ENCODE measurements at regions not wholly inside any gene's neighbourhood (a gene's known extent, or its start where the extent isn't known, plus 50 kb on each side); places are given as distances from the start of the nearest gene placed in this dataset.

GRCh38 chr11:19561011-19561410 is 151.6 kb upstream of the NAV2 start:
- TF ChIP-seq CTCF (IDR thresholded peaks at IDR 0.05) (no peak), POLR2A (IDR thresholded peaks at IDR 0.05) (no peak)
